PC-3 (cell line): ENCODE measurements at regions not wholly inside any gene's neighbourhood (a gene's known extent, or its start where the extent isn't known, plus 50 kb on each side); places are given as distances from the start of the nearest gene placed in this dataset.

Experiments used
- CTCF ChIP-seq: fragments of 300-600 bp; sonication (generic); conservative IDR thresholded peaks from 2 replicates; pipeline ENCODE4 v1.5.1; 2017; ENCODE audit warnings: antibody characterized with exemption, low read depth, mild to moderate bottlenecking, low read length
- EZH2phosphoT487 ChIP-seq: fragments of 300-600 bp; sonication (generic); IDR thresholded peaks from 2 replicates; pipeline ENCODE4 v1.6.1; 2018; ENCODE audit warnings: mild to moderate bottlenecking, antibody characterized with exemption, low read length, borderline replicate concordance

GRCh38 chr6:26250698-26251044 is 114.3 kb upstream of the BTN3A2 start:
- TF ChIP-seq CTCF (no peak), EZH2phosphoT487 (no peak)
